Right cardiac atrium (tissue), 5 donors: ENCODE measurements at regions not wholly inside any gene's neighbourhood (a gene's known extent, or its start where the extent isn't known, plus 50 kb on each side); places are given as distances from the start of the nearest gene placed in this dataset.

Experiments used
- ATAC-seq, 2 donors: fragments of 200-7000 bp; cut with Tn5 transposase; one replicate each; pipeline versions ENCODE4 v1.8.0 to v1.9.1; 2020; ENCODE audit warnings: moderate library complexity in 2 of 2, mild to moderate bottlenecking in 1 of 2
- DNase-seq, 3 donors: peaks; one replicate each; pipeline ENCODE4 v3.0.0-alpha.2; 2020
- H3K27ac ChIP-seq: one replicate; pipeline ENCODE4 v1.5.1; 2013; ENCODE audit warnings: mild to moderate bottlenecking, low read length, control low read depth, moderate library complexity
- H3K27me3 ChIP-seq: one replicate; pipeline ENCODE4 v1.6.1; 2013; ENCODE audit not compliant: control insufficient read depth, insufficient read depth
- H3K4me1 ChIP-seq: one replicate; pipeline ENCODE4 v1.6.1; 2013; ENCODE audit warnings: low read length; ENCODE audit not compliant: control insufficient read depth, insufficient read depth
- H3K4me3 ChIP-seq: one replicate; pipeline ENCODE4 v1.5.1; 2013; ENCODE audit warnings: low read length, control low read depth
- H3K9me3 ChIP-seq: one replicate; pipeline ENCODE4 v1.6.1; 2013; ENCODE audit warnings: low read length; ENCODE audit not compliant: control insufficient read depth
- WGBS: extraction: QIAGEN DNeasy Blood & Tissue Kit; methylation state at CpG from one replicate; pipeline ENCODE4 v1.1.7; 2013; 5-methylcytosine and 5-hydroxymethylcytosine counted together
- intact Hi-C, 4 donors: fragments of 100-400 bp; cut with DNase I; formaldehyde crosslinking; loops; one replicate each; pipeline versions ENCODE4 v1.11.0 to v1.14.0; 2022 to 2023
- donor health status: healthy with polysubstance abuse.
- donor health status: DM: no; HTN: yes; CAD: no.
- donor health status: DM: no; HTN: no; CAD: no.
- donor health status: DM: no; HTN: yes; CAD: no; lungs with severe emphysema.
- donor health status: DM: yes; HTN: yes; CAD: no.

DNA sequence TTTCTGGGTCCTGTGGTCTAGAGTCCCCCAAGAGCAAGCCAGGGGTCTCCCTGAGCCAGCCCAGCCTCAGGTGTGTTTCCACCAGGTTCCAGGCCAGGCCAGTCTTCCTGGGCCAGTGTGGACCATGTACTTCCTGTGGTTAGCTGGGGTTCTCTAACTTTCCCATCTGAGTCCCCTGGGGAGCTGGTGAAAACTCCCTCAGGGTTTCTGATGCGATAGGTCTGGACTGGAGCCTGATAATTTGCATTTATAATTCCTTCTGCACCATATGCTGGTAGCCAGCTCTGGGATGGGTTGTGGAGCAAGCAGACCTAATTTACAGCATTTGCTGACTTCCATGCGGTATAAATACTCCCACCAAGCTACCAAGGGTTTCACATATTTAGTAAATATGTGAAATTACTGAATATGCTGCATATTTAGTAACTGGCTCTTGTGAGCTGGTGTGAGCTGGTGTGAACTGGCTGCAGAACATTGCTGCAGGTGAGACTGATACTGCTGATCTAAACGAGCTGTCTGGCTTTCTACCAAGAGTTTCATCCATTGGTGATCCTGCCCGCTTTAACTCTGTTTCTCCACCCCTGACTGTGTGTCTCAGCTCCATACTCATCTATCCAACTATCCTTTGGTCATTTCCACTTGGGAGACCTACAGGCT lies 62.6 kb downstream of the RIN2 start:
- intact Hi-C loops: no loop called here
- DNase-seq (peak in 1 of 3 donors; percentile 21), ATAC-seq (no peak)
- 79% methylated on average over 4 of the region's 4 CpGs for whole genome bisulfite sequencing
- H3K4me1 ChIP-seq: peaks cover 10% of the 10 kb centered on the region
- H3K27ac ChIP-seq: no peak overlapping the region
- H3K27me3 ChIP-seq: no peaks in the 10 kb centered on the region
- no peak overlapping the region for H3K4me3 ChIP-seq
- no peaks in the 10 kb centered on the region for H3K9me3 ChIP-seq

DNA sequence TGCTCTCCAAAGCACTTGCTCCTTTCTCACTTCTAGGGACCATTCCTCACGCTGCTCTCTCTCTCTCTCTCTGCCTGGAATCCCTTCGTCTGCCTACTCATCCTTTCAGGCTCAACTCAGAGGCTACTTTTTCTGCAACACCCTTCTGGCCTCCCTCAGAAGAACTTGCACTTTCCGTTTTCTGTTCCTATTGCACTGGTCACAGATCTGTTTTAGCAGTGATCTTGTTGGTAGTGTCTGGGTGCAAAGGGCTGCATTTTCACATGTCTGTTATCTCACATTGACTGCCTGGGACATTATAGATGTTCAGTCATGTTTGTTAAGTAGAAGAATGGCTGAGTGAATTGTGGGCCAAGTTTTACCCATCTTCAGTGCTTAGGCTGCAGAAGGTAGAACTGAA lies 63.5 kb downstream of the RIN2 start:
- no peak for DNase-seq
- WGBS: 92% methylated on average over 3 of the region's 3 CpGs
- no peaks in the 10 kb centered on the region for H3K27me3 ChIP-seq
- peaks cover 10% of the 10 kb centered on the region for H3K4me1 ChIP-seq
- H3K27ac ChIP-seq: no peak overlapping the region
- H3K4me3 ChIP-seq: no peak overlapping the region
- H3K9me3 ChIP-seq: no peaks in the 10 kb centered on the region
- intact Hi-C loops: no loop called here
- ATAC-seq: no peak

DNA sequence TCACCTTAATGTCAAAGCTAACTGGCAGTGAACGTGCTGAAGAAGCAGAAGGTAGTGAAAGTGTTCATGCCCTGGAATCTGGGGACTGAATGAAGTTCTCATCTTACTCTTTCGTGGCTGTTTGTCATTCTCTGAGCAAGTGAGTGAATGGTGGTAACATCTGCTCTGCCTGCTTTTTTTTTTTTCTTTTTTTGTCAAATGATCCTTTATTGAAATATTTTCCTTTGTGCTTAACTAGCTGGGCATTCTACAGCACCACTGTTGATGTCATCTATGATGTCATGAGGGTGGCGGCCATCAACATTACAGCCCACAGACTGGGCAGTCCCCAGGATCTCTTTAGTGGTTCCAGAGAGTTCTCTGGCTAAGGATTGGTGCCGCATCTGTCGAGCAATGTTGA lies 65.2 kb downstream of the RIN2 start:
- Histone ChIP-seq H3K27me3 (no peaks in the 10 kb centered on the region), H3K27ac (peak overlapping the region; percentile 61), H3K4me3 (no peak overlapping the region), H3K4me1 (peaks cover 12% of the 10 kb centered on the region), H3K9me3 (no peaks in the 10 kb centered on the region)
- intact Hi-C loops: no loop called here
- DNase-seq (no peak), ATAC-seq (no peak)
- WGBS: 78% methylated on average over 5 of the region's 5 CpGs

DNA sequence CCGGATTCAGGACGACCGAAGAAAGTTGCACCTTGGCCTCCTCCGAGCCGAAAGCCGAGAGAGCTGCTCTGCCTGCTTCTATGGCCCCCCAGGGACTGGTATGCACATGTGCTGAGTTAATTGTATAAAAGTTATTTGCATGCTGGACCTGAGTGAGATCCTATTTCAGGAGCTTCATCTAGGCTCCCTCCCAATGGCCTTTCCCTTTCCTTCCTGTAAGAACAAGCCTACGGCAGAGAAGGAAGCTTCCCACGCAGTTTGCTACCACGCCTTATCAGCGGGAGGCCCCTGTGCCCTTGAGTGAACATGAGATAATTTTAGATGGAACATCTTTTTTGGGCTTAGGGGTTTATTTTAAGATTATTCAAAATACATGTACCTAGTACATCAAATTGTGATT lies 65.9 kb downstream of the RIN2 start:
- H3K27me3 ChIP-seq: no peaks in the 10 kb centered on the region
- ATAC-seq: peak; percentile 64 to 92
- H3K4me3 ChIP-seq: no peak overlapping the region
- 52% methylated on average over 10 of the region's 10 CpGs for WGBS
- peak; percentile 37 to 62 (median 48) for DNase-seq
- intact Hi-C loops: no loop called here
- H3K9me3 ChIP-seq: no peaks in the 10 kb centered on the region
- peaks cover 12% of the 10 kb centered on the region for H3K4me1 ChIP-seq
- no peak overlapping the region for H3K27ac ChIP-seq

DNA sequence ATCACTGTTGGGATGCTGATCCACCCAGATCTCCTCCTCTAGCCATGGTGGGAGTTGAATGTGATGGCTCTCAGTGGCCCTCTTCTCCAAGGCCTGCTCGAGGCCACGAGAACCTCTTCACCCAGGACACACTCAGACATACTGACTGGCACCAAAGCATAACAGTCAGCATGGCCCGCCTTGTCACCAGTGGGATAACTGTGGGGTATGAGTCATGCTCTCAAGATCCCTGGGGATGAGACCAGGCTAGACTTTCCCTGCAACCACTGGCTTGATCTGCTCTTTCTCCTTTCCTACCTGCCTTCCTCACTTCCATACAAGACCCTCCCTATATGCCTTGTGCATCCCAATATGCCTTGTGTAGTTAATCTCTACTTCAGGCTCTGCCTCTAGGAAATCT lies 66.8 kb downstream of the RIN2 start:
- Histone ChIP-seq H3K27me3 (no peaks in the 10 kb centered on the region), H3K9me3 (no peaks in the 10 kb centered on the region), H3K4me3 (no peak overlapping the region), H3K27ac (peak overlapping the region; percentile 42), H3K4me1 (peaks cover 12% of the 10 kb centered on the region)
- DNase-seq (no peak), ATAC-seq (no peak)
- intact Hi-C loops: no loop called here
- WGBS: 98% methylated on average over 3 of the region's 3 CpGs

DNA sequence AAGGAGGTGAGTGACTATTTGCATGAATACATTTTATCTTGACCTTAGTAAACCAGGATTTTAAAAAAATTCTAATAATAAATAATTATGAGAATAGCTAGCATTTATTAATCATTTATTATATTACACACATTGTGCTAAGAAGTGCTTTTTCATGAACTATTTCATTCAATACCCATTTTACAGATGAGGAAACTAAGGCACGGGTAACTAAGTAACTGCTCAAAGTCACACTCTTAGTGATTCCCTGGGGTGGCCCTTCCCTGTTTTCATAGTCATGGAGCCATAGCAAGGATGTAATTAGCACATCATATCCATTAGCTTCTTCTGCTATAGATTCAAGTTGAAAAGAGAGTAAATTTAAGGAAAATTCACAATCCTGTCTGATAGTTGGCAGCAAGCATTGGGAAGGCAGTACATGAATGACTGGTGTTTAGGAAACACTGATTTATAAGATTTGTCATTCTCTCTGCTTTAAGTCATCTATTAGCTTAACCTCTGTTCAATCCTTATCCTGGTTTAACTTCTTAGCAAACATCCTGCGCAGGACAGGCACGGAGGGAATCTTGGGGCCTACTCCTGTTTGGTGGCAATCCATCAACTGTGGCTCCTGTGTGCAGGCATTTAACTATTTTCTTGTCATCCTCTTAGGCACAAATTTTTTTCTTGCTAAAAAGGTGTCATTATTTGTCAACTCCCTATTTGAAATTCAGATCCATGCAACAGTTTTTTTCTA lies 68.3 kb downstream of the RIN2 start:
- 80% methylated on average over 3 of the region's 3 CpGs for WGBS
- Histone ChIP-seq H3K4me1 (peaks cover 12% of the 10 kb centered on the region), H3K27me3 (no peaks in the 10 kb centered on the region), H3K9me3 (no peaks in the 10 kb centered on the region), H3K27ac (no peak overlapping the region), H3K4me3 (no peak overlapping the region)
- intact Hi-C loops: no loop called here
- ATAC-seq (peak in 1 of 2 donors; percentile 60), DNase-seq (no peak)

DNA sequence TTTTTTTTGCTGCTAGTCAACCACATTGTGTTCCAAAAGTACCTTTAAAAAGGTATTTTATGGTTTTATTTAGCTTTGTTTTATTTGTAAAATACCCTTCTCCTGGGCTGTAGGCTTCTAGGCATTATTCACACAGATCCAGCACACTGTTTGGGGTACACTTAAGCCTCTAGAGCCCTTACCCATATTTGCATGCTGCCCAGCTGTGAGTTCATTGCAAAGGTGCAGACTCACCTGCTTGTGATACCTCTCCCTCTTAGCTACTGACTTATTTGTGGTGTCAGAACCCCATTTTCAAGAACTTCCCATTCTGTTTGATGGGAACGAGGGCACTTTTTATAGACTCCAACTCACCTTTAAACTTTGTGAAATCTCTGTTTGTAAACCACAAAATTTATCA lies 69.8 kb downstream of the RIN2 start:
- no peak overlapping the region for H3K27ac ChIP-seq
- H3K27me3 ChIP-seq: no peaks in the 10 kb centered on the region
- no peak for DNase-seq
- peaks cover 12% of the 10 kb centered on the region for H3K4me1 ChIP-seq
- H3K9me3 ChIP-seq: no peaks in the 10 kb centered on the region
- WGBS: 52% methylated on average over 1 of the region's 1 CpG
- H3K4me3 ChIP-seq: no peak overlapping the region
- intact Hi-C loops: no loop called here
- ATAC-seq: no peak

DNA sequence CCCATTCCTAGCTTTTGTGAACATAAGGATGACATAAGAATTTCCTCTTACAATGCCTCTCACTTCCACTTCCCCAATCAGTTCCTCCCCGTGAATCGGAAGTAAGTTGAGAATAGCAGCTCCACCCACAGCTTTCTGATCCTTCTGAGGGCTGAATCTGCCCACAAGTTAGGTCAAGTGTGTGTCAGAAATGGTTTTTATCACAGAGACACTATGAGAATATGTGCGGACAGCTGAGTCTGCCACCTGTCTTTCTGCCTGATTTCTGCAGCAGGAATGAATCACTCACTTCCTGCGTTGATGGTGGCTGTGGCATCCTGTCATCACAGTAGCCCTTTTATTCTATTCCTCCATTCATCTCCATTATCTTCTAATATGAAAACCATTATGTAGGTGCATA lies 70.2 kb downstream of the RIN2 start:
- H3K4me1 ChIP-seq: peaks cover 12% of the 10 kb centered on the region
- 27% methylated on average over 4 of the region's 4 CpGs for WGBS
- H3K9me3 ChIP-seq: no peaks in the 10 kb centered on the region
- ATAC-seq (peak; percentile 52 to 79), DNase-seq (no peak)
- intact Hi-C loops: no loop called here
- no peak overlapping the region for H3K4me3 ChIP-seq
- no peak overlapping the region for H3K27ac ChIP-seq
- H3K27me3 ChIP-seq: no peaks in the 10 kb centered on the region

DNA sequence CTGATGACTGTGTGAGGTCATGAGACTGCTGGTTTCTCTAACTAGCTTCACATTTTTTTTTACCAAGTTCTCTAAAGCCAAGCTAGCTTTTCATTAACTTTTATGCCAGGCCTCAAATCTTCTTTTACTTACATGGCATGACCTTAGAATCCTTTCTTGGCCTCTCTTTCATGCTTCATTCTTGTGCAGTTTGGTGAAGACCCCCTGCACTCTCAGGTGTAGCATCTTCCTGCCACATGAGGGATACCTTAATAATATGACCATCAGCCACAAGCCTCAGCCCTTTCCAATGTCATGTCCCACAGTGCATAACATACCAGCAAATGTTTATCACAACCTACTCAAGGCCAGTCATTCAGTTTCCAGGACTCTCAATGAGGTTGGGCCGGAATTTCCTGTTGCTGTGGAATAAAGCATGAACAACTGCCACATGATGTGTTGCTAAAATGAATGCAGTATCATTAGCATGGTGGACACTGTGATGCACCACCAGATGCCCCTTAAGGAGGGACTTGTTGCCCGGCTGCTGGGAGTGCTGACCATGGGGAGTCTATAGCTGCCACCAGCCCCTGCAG lies 72.2 kb downstream of the RIN2 start:
- no peaks in the 10 kb centered on the region for H3K27me3 ChIP-seq
- H3K4me1 ChIP-seq: peaks cover 5% of the 10 kb centered on the region
- H3K27ac ChIP-seq: no peak overlapping the region
- no peaks in the 10 kb centered on the region for H3K9me3 ChIP-seq
- WGBS: 92% methylated on average over 2 of the region's 2 CpGs
- DNase-seq (no peak), ATAC-seq (no peak)
- no peak overlapping the region for H3K4me3 ChIP-seq
- intact Hi-C loops: no loop called here

DNA sequence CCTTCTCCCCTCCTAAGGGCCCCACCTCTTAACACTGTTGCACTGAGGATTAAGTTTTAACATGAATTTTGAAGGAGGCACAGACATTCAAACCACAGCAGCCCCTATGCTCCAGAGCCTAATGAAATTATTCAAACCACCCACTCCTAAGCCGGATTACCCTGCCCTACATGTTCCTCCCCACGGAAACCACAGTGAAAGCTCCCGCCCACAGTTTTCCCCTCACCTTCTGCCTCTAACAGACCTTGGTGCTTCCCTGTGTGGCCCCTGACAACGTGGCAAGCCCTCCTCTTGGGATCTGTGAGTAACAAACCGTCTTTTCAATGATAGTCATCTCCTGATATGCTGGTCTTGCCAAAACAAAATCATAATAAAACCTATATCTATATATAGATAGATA lies 74.8 kb downstream of the RIN2 start:
- Histone ChIP-seq H3K27me3 (no peaks in the 10 kb centered on the region), H3K9me3 (no peaks in the 10 kb centered on the region), H3K4me3 (no peak overlapping the region), H3K27ac (no peak overlapping the region), H3K4me1 (peaks cover 9% of the 10 kb centered on the region)
- DNase-seq: no peak
- 77% methylated on average over 5 of the region's 5 CpGs for WGBS
- intact Hi-C loops: no loop called here
- ATAC-seq: no peak

DNA sequence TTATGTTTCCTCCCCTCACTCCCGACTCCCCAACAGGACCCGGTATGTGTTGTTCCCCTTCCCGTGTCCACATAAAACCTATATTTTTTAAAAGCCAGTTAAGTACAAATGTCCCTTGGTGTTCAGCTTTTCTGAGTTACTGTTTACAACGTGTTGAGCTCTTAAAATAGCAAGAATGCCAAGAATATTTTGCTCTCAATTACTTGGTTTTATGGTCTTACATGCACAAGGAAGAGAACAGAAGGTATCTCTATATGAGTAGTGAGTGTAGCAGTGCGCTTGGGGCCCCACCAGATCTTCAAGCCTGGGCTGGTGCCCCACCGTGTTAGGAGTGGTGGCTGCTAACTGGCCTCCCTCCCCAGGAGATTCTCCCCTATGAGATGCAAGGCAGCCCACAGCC lies 75.3 kb downstream of the RIN2 start:
- ATAC-seq (no peak), DNase-seq (no peak)
- no peaks in the 10 kb centered on the region for H3K9me3 ChIP-seq
- no peak overlapping the region for H3K4me3 ChIP-seq
- peaks cover 7% of the 10 kb centered on the region for H3K4me1 ChIP-seq
- no peaks in the 10 kb centered on the region for H3K27me3 ChIP-seq
- 81% methylated on average over 6 of the region's 6 CpGs for WGBS
- H3K27ac ChIP-seq: no peak overlapping the region
- intact Hi-C loops: no loop called here
